SH-SY5Y (cell line): ENCODE measurements at regions not wholly inside any gene's neighbourhood (a gene's known extent, or its start where the extent isn't known, plus 50 kb on each side); places are given as distances from the start of the nearest gene placed in this dataset.

Experiments
- GATA2 ChIP-seq: IDR thresholded peaks from 2 replicates; pipeline ENCODE4 v1.6.1; 2011; ENCODE audit warnings: mild to moderate bottlenecking, low read depth, low read length
- GATA3 ChIP-seq: IDR thresholded peaks from 2 replicates; pipeline ENCODE4 v1.6.1; 2011; ENCODE audit warnings: low read depth, mild to moderate bottlenecking, low read length, moderate library complexity

- no peak for TF ChIP-seq GATA3
- no peak for TF ChIP-seq GATA2
These were observed 310.6 kb downstream of the ACTR3B start for GRCh38 chr7:153070141-153070540.

GRCh38 chr7:153072806-153073205, 313.3 kb downstream of the ACTR3B start:
- TF ChIP-seq GATA3 (no peak), GATA2 (no peak)

GRCh38 chr7:153081496-153081895, 321.9 kb downstream of the ACTR3B start:
- no peak for TF ChIP-seq GATA2
- TF ChIP-seq GATA3 = no peak

- TF ChIP-seq GATA2 (no peak), GATA3 (no peak)
These were observed 324.7 kb downstream of the ACTR3B start for GRCh38 chr7:153084278-153084677.

GRCh38 chr7:153087498-153087897, 327.9 kb downstream of the ACTR3B start:
- TF ChIP-seq GATA2 (no peak), GATA3 (no peak)

GRCh38 chr7:153088601-153089000, 329.0 kb downstream of the ACTR3B start:
- TF ChIP-seq GATA3 = no peak
- TF ChIP-seq GATA2 = no peak

GRCh38 chr7:153090209-153090608, 330.7 kb downstream of the ACTR3B start:
- no peak for TF ChIP-seq GATA2

- TF ChIP-seq GATA3 (no peak), GATA2 (no peak)
These were observed 331.2 kb downstream of the ACTR3B start for GRCh38 chr7:153090764-153091163.

- TF ChIP-seq GATA2 (no peak), GATA3 (no peak)
These were observed 331.9 kb downstream of the ACTR3B start for GRCh38 chr7:153091477-153091876.

- TF ChIP-seq GATA2 (no peak), GATA3 (no peak)
These were observed 338.1 kb downstream of the ACTR3B start for GRCh38 chr7:153097511-153098201.

- TF ChIP-seq GATA3 (no peak), GATA2 (no peak)
These were observed 339.7 kb downstream of the ACTR3B start for GRCh38 chr7:153099235-153099634.

- TF ChIP-seq GATA3 (no peak), GATA2 (no peak)
These were observed 341.2 kb downstream of the ACTR3B start for GRCh38 chr7:153100691-153101237.

- no peak for TF ChIP-seq GATA3
- TF ChIP-seq GATA2 = no peak
These were observed 343.6 kb downstream of the ACTR3B start for GRCh38 chr7:153103202-153103601.

- no peak for TF ChIP-seq GATA2
- TF ChIP-seq GATA3 = no peak
These were observed 348.3 kb downstream of the ACTR3B start for GRCh38 chr7:153107826-153108225.

- no peak for TF ChIP-seq GATA2
- no peak for TF ChIP-seq GATA3
These were observed 350.0 kb downstream of the ACTR3B start for GRCh38 chr7:153109566-153109965.

GRCh38 chr7:153110606-153111005, 351.1 kb downstream of the ACTR3B start:
- no peak for TF ChIP-seq GATA3
- no peak for TF ChIP-seq GATA2

- TF ChIP-seq GATA3 = no peak
- TF ChIP-seq GATA2 = no peak
These were observed 370.5 kb downstream of the ACTR3B start for GRCh38 chr7:153130052-153130451.

GRCh38 chr7:153151766-153152165, 392.2 kb downstream of the ACTR3B start:
- TF ChIP-seq GATA2 (no peak), GATA3 (no peak)
